Heart left ventricle (tissue), 16 donors: ENCODE measurements at regions not wholly inside any gene's neighbourhood (a gene's known extent, or its start where the extent isn't known, plus 50 kb on each side); places are given as distances from the start of the nearest gene placed in this dataset.

ENCODE experiments used
- ATAC-seq, 4 donors: fragments of 200-7000 bp; cut with Tn5 transposase; one replicate each; pipeline ENCODE4 v1.9.1; 2020 to 2022; ENCODE audit warnings: moderate library complexity in 4 of 4, mild to moderate bottlenecking in 3 of 4, moderate number of reproducible peaks in 1 of 4
- DNase-seq, 5 donors: peaks; one replicate each; pipeline ENCODE4 v3.0.0-alpha.2; 2020
- H3K27ac ChIP-seq, 12 donors: fragments of 200-600 bp; sonication (generic) in 4 of 12; one replicate each; pipeline versions ENCODE4 v1.5.0 to v1.8.0; 2016 to 2022; ENCODE audit warnings: mild to moderate bottlenecking in 2 of 12
- H3K27me3 ChIP-seq, 9 donors: fragments of 200-600 bp; sonication (generic) in 2 of 9; one replicate each; pipeline versions ENCODE4 v1.5.1 to v1.8.0; 2016 to 2022; ENCODE audit warnings: mild to moderate bottlenecking in 3 of 9
- H3K36me3 ChIP-seq, 9 donors: fragments of 200-600 bp; sonication (generic) in 2 of 9; one replicate each; pipeline versions ENCODE4 v1.5.0 to v1.8.0; 2018 to 2022; ENCODE audit warnings: mild to moderate bottlenecking in 2 of 9
- H3K4me1 ChIP-seq, 12 donors: fragments of 200-600 bp; sonication (generic) in 4 of 12; one replicate each; pipeline versions ENCODE4 v1.5.0 to v1.8.0; 2016 to 2022; ENCODE audit warnings: mild to moderate bottlenecking in 3 of 12
- H3K4me3 ChIP-seq, 12 donors: fragments of 200-600 bp; sonication (generic) in 4 of 12; one replicate each; pipeline versions ENCODE4 v1.5.0 to v1.8.0; 2017 to 2022; ENCODE audit warnings: mild to moderate bottlenecking in 9 of 12, moderate library complexity in 4 of 12
- H3K9me3 ChIP-seq, 12 donors: fragments of 200-600 bp; sonication (generic) in 4 of 12; one replicate each; pipeline versions ENCODE4 v1.5.0 to v1.8.0; 2016 to 2022; ENCODE audit warnings: mild to moderate bottlenecking in 1 of 12
- POLR2A ChIP-seq, 2 donors: fragments of 450-650 bp; IDR thresholded peaks; one replicate each; pipeline ENCODE4 v1.6.1; 2017; ENCODE audit warnings: antibody characterized with exemption in 2 of 2, mild to moderate bottlenecking in 2 of 2, moderate library complexity in 2 of 2
- WGBS, 4 donors: extraction: QIAGEN DNeasy Blood & Tissue Kit in 2 of 4; methylation state at CpG; one replicate each; pipeline versions ENCODE4 v1.1.5 to v1.1.7; 2013 to 2018; 5-methylcytosine and 5-hydroxymethylcytosine counted together
- intact Hi-C, 10 donors: fragments of 100-400 bp; cut with DNase I; formaldehyde crosslinking; loops; one replicate each; pipeline versions ENCODE4 v1.11.1 to v1.14.2; 2022
- TF ChIP-seq, protein P1 (sequence below), 12 donors: fragments of 200-600 bp; sonication (generic) in 4 of 12; IDR thresholded peaks; one replicate each; pipeline versions ENCODE4 v1.5.0 to v1.8.0; 2018 to 2022; ENCODE audit warnings: antibody characterized with exemption in 12 of 12, mild to moderate bottlenecking in 5 of 12
- donor health status: ischemic (EF 13 %, LVEDD 7.1; RV severe dilation, severe dysfunction).
- donor health status: healthy with polysubstance abuse.
- donor health status: DM: no; HTN: yes; CAD: no.
- donor health status: DM: no; HTN: no; CAD: no.
- donor health status: ischemic (EF 25% LVEDD 6.9; RV normal size, moderate dysfunction).
- donor health status: ischemic (EF 25% LVEDD 5.7; RV mildly dilated, moderate dysfunction).
- donor health status: healthy.
- donor health status: DM: yes; HTN: yes; CAD: no.
- donor health status: ischemic (EF 35%, LVEDD 5.7; RV mildly dilated, moderate dysfunction).
- donor health status: nonischemic (EF 11% LVEDD 7.7; RV severe dilation, severe dysfunction).
- donor health status: DM: yes; HTN: yes; CAD: no.
- donor health status: PGD.
- donor health status: ischemic (EF 29% LVEDD 5.4; RV normal size, mild dysfunction).
- donor health status: nonischemic (EF 23%, LVEDD 6.1; RV moderate dilation, normal function).

DNA sequence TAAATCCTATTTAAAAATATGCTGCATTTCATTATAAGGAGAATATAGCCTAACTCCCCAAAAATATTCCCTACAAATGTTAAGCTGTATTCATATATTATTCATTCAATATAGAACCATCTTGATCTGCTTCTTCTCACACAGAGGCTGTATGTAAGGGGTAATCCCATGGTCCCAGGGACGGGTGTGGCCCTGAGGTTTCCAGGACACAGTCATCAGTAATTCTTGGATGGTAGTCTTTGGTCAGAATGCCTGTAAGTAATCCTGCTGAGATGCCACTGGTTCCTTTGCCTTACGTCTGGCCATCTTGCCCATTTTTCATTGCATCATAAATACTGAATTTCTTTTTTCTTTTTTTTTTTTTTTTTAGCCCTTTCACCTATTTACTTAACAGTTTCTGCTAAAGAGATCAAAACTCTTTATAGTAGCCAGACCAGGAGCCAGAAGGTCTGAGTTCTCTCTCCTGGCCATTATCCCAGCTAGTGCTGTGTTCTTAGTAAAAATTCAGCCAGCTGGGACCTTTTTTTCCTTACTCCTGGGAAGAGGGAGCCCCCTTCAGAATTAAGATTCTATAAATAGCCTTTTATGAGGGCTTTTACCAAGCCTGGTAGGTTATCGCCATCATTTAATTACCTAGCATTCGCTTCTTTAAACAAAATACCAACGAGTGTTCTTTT, 134.9 kb downstream of the SOX11 start:
- intact Hi-C loops: no loop called here
- no peak for ATAC-seq
- Histone ChIP-seq H3K27me3 (no peaks in the 10 kb centered on the region), H3K36me3 (no peaks in the 10 kb centered on the region), H3K4me1 (no peaks in the 10 kb centered on the region), H3K27ac (no peak overlapping the region), H3K9me3 (peaks cover 0 to 2% (median 0%) of the 10 kb centered on the region in 12 donors), H3K4me3 (no peak overlapping the region)
- no peak for DNase-seq
- no peak for TF ChIP-seq POLR2A (IDR thresholded peaks at IDR 0.05)
- 61 to 76% (median 67%) methylated on average over 5 of the region's 5 CpGs for WGBS, 4 donors

DNA sequence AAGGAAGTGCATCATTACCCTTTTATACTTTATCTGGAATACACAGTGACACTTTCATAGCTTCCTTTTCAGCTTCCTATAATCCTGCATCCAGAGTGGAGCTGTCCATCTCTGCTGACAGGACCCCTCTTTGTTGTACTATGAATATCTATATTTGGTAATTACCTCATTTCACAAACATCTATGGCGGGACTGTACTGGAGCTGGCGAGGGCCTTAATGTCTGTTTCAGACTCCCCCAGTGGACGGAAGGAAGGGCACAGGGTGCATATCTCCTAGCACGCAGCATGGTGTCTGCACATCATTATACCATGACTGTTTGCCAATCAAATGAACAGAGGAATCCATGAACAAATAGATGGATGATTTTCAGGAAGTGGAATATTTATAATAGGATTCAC, 142.3 kb downstream of the SOX11 start:
- DNase-seq: no peak
- ATAC-seq: peak in 3 of 4 donors; percentile 18 to 84 (median 59)
- WGBS, 4 donors: 6 to 15% (median 10%) methylated on average over 4 of the region's 4 CpGs

DNA sequence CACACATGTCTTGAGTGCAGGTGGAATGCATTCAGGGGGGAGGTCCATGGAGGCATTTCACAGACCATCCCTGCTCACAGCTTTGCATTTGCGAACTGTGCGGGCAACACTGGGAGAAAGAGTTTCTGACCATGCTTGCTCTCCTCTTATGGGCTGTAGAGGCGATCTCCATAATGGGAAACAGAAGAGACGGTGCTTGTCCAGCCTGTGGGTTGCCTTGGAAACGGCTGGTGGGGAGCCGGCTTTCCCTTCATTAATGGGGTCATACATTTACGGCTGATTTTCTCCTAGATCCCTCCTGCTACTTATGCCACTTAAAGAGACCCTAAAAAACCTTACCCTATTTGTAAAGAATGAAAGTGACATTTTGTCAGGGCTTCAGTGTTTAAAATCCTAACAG, 147.4 kb downstream of the SOX11 start:
- intact Hi-C loops: no loop called here
- H3K9me3 ChIP-seq: no peaks in the 10 kb centered on the region
- no peaks in the 10 kb centered on the region for H3K4me1 ChIP-seq
- ATAC-seq (no peak), DNase-seq (no peak)
- no peak overlapping the region for H3K4me3 ChIP-seq
- no peaks in the 10 kb centered on the region for H3K27me3 ChIP-seq
- no peak overlapping the region for H3K27ac ChIP-seq
- WGBS, 4 donors: 76 to 90% (median 79%) methylated on average over 7 of the region's 7 CpGs
- TF ChIP-seq, protein P1, sequence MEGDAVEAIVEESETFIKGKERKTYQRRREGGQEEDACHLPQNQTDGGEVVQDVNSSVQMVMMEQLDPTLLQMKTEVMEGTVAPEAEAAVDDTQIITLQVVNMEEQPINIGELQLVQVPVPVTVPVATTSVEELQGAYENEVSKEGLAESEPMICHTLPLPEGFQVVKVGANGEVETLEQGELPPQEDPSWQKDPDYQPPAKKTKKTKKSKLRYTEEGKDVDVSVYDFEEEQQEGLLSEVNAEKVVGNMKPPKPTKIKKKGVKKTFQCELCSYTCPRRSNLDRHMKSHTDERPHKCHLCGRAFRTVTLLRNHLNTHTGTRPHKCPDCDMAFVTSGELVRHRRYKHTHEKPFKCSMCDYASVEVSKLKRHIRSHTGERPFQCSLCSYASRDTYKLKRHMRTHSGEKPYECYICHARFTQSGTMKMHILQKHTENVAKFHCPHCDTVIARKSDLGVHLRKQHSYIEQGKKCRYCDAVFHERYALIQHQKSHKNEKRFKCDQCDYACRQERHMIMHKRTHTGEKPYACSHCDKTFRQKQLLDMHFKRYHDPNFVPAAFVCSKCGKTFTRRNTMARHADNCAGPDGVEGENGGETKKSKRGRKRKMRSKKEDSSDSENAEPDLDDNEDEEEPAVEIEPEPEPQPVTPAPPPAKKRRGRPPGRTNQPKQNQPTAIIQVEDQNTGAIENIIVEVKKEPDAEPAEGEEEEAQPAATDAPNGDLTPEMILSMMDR (IDR thresholded peaks at IDR 0.05): no peak
- no peak for TF ChIP-seq POLR2A (IDR thresholded peaks at IDR 0.05)
- H3K36me3 ChIP-seq: no peaks in the 10 kb centered on the region

More for the DNA sequence above, 142.3 kb downstream of the SOX11 start:
- Histone ChIP-seq H3K4me3 (no peak overlapping the region), H3K27ac (no peak overlapping the region), H3K9me3 (no peaks in the 10 kb centered on the region), H3K27me3 (no peaks in the 10 kb centered on the region), H3K4me1 (no peaks in the 10 kb centered on the region), H3K36me3 (no peaks in the 10 kb centered on the region)
- TF ChIP-seq, protein P1 (IDR thresholded peaks at IDR 0.05): peak in 2 of 12 donors; percentile 11 to 18
- TF ChIP-seq POLR2A (IDR thresholded peaks at IDR 0.05): no peak
- intact Hi-C loops: no loop called here

- Histone ChIP-seq H3K36me3 (no peaks in the 10 kb centered on the region), H3K27me3 (no peaks in the 10 kb centered on the region), H3K4me1 (no peaks in the 10 kb centered on the region), H3K9me3 (no peaks in the 10 kb centered on the region), H3K27ac (no peak overlapping the region), H3K4me3 (no peak overlapping the region)
- DNase-seq (no peak), ATAC-seq (no peak)
- TF ChIP-seq, protein P1 (IDR thresholded peaks at IDR 0.05): no peak
- TF ChIP-seq POLR2A (IDR thresholded peaks at IDR 0.05): no peak
- intact Hi-C loops: no loop called here
- WGBS, 4 donors: 47 to 63% (median 51%) methylated on average over 2 of the region's 2 CpGs
Measured at GRCh38 chr2:5841126-5841525, 148.9 kb downstream of the SOX11 start.

GRCh38 chr2:5842326-5842725, 150.1 kb downstream of the SOX11 start:
- H3K27me3 ChIP-seq: no peaks in the 10 kb centered on the region
- ATAC-seq: no peak
- H3K4me1 ChIP-seq: no peaks in the 10 kb centered on the region
- H3K27ac ChIP-seq: no peak overlapping the region
- no peaks in the 10 kb centered on the region for H3K36me3 ChIP-seq
- intact Hi-C loops: no loop called here
- WGBS, 4 donors: 57 to 75% (median 71%) methylated on average over 14 of the region's 14 CpGs
- H3K4me3 ChIP-seq: no peak overlapping the region
- no peaks in the 10 kb centered on the region for H3K9me3 ChIP-seq
- no peak for TF ChIP-seq POLR2A (IDR thresholded peaks at IDR 0.05)
- TF ChIP-seq, protein P1 (IDR thresholded peaks at IDR 0.05): no peak
- DNase-seq: no peak
